HG02981 (cell line): ENCODE measurements at regions not wholly inside any gene's neighbourhood (a gene's known extent, or its start where the extent isn't known, plus 50 kb on each side); places are given as distances from the start of the nearest gene placed in this dataset.

ENCODE experiments used
- ATAC-seq: cut with Tn5 transposase; IDR thresholded peaks from one replicate; pipeline ENCODE4 v1.9.1; 2021; ENCODE audit warnings: mild to moderate bottlenecking, moderate library complexity; ENCODE audit not compliant: unreplicated experiment

- no peak for ATAC-seq
These were observed 242.1 kb downstream of the DLL1 start for GRCh38 chr6:170048615-170049256.

GRCh38 chr6:170047823-170048222 lies 243.1 kb downstream of the DLL1 start:
- no peak for ATAC-seq

GRCh38 chr6:170046791-170047626 lies 243.9 kb downstream of the DLL1 start:
- no peak for ATAC-seq

- no peak for ATAC-seq
These were observed 244.8 kb downstream of the DLL1 start for GRCh38 chr6:170045981-170046667.

- ATAC-seq, result no peak
These were observed 245.3 kb downstream of the DLL1 start for GRCh38 chr6:170045563-170045960.

GRCh38 chr6:170044836-170045562 lies 245.9 kb downstream of the DLL1 start:
- no peak for ATAC-seq

GRCh38 chr6:170043881-170044790 lies 246.7 kb downstream of the DLL1 start:
- ATAC-seq, result no peak

GRCh38 chr6:170043150-170043819 lies 247.6 kb downstream of the DLL1 start:
- ATAC-seq, result no peak

GRCh38 chr6:170042596-170043118 lies 248.2 kb downstream of the DLL1 start:
- ATAC-seq, result no peak

- no peak for ATAC-seq
These were observed 248.8 kb downstream of the DLL1 start for GRCh38 chr6:170042123-170042522.

- ATAC-seq, result no peak
These were observed 249.4 kb downstream of the DLL1 start for GRCh38 chr6:170041526-170041925.

GRCh38 chr6:170040906-170041305 lies 250.0 kb downstream of the DLL1 start:
- ATAC-seq, result no peak

- ATAC-seq, result no peak
These were observed 250.8 kb downstream of the DLL1 start for GRCh38 chr6:170040115-170040500.

GRCh38 chr6:170039156-170040114 lies 251.4 kb downstream of the DLL1 start:
- ATAC-seq, result no peak

GRCh38 chr6:170038708-170039107 lies 252.2 kb downstream of the DLL1 start:
- ATAC-seq, result no peak

GRCh38 chr6:170038251-170038650 lies 252.6 kb downstream of the DLL1 start:
- ATAC-seq, result no peak

GRCh38 chr6:170037541-170038250 lies 253.2 kb downstream of the DLL1 start:
- no peak for ATAC-seq

- ATAC-seq, result no peak
These were observed 254.0 kb downstream of the DLL1 start for GRCh38 chr6:170036916-170037315.
